GM23248 (cell line): ENCODE measurements at regions not wholly inside any gene's neighbourhood (a gene's known extent, or its start where the extent isn't known, plus 50 kb on each side); places are given as distances from the start of the nearest gene placed in this dataset.

Experiments used
- EZH2 ChIP-seq: fragments of 200-600 bp; sonication (generic); IDR thresholded peaks from 2 replicates; pipeline ENCODE4 v1.6.1; 2018; ENCODE audit warnings: antibody characterized with exemption, mild to moderate bottlenecking; ENCODE audit not compliant: insufficient read depth, poor library complexity, severe bottlenecking
- EZH2phosphoT487 ChIP-seq: fragments of 200-600 bp; sonication (generic); IDR thresholded peaks from 2 replicates; pipeline ENCODE4 v1.6.1; 2018; ENCODE audit warnings: antibody characterized with exemption, moderate library complexity, mild to moderate bottlenecking, low read depth; ENCODE audit not compliant: insufficient read depth

DNA sequence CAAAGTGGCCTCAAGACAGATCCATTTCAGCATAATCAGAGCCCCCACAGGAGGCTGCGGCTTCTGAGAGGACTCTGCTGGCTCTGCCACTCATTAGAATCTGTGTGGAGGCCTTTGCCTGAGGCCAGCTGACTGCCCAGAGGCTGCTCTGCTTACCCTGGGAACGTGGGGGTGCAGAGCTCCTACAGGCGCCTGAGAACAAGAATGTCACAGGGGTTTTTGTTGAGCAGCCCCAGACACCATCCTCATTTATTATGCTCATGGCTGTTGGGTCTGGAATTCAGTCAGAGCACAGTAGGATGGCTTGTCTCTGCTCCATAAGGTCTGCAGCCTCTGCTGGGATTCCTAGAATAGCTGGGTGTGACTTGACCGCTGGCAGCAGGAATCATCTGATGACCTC lies 101.8 kb upstream of the GDF10 start:
- no peak for TF ChIP-seq EZH2
- no peak for TF ChIP-seq EZH2phosphoT487
